Hematopoietic multipotent progenitor cell treated with erythropoietin and hydrocortisone succinate and interleukin-3 and kit ligand, for 6 days (in vitro differentiated cells): ENCODE measurements at regions not wholly inside any gene's neighbourhood (a gene's known extent, or its start where the extent isn't known, plus 50 kb on each side); places are given as distances from the start of the nearest gene placed in this dataset.
"Not testable (repeated sequence)": the region's sequence is repeated elsewhere in the genome, so short reads cannot be mapped to it uniquely, and the experiment has no call there.

Experiments
- DNase-seq: peaks from one replicate; pipeline ENCODE4 v3.0.0-alpha.2; 2015

GRCh38 chr4:117700111-117700892 lies 334.0 kb upstream of the NDST3 start:
- peak; percentile 38 for DNase-seq

DNA sequence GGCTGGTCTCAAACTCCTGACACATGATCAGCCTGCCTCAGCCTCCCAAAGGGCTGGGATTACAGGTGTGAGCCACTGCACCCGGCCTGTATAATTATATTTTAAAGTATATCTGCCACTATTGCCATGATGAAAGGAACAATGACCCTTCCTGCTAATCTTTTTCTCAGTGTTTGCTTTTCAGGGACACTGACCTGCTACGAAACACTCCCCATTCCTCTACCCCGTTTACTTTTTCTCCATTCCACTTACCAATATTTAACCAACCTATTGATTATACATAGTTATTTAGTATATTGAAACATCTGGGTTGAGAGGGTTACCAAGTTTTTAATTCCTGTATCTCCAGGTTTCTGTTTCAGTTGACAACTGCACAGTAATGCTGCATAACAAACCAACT lies 331.9 kb upstream of the NDST3 start:
- no peak for DNase-seq

- no peak for DNase-seq
Measured at GRCh38 chr4:117704721-117705120, 329.6 kb upstream of the NDST3 start.

DNA sequence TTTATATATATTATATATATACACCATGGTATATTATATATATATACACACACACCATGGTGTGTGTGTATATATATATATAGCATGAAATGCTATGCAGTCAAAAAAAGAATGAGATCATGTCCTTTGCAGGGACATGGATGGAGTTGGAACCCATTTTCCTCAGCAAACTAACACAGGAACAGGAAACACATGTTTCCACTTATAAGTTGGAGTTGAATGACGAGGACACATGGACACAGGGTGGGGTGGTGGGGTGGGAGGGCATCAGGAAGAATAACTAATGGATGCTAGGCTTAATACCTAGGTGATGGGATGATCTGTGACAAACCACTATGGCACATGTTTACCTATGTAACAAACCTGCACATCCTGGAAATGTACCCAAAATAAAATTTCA lies 293.6 kb upstream of the NDST3 start:
- DNase-seq = no peak

DNA sequence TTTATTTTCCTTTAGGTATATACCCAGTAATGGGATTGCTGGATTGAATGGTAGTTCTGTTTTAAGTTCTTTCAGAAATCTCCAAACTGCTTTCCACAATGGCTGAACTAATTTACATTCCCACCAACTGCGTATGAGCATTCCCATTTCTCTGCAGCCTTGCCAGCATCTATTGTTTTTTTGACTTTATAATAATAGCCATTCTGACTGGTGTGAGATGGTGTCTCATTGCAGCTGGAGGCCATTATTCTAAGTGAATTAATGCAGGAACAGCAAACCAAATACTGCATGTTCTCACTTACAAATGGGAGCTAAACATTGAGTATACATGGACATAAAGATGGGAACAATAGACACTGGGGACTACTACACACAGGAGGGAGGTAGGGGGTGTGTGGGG lies 288.9 kb upstream of the NDST3 start:
- not testable (repeated sequence) for DNase-seq

DNA sequence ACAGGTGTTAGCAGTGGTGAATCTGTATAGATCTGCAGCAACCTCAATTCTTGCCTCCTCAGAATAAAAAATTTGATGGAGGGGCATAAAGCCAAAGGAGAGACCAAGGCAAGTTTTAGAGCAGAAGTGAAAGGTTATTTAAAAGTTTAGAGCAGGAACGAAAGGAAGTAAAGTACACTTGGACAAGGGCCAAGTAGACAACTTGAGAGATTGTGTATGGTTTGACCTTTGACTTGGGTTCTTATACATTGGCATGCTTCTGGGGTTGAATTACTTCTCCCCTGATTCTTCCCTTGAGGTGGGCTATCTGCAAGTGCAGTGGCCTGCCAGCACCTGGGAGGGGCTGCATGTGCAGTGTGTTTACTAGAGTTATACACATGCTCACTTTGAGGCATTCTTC lies 278.8 kb upstream of the NDST3 start:
- no peak for DNase-seq

GRCh38 chr4:117768610-117769009 lies 265.7 kb upstream of the NDST3 start:
- DNase-seq = no peak

- no peak for DNase-seq
Measured at GRCh38 chr4:117770269-117771102, 263.8 kb upstream of the NDST3 start.

DNA sequence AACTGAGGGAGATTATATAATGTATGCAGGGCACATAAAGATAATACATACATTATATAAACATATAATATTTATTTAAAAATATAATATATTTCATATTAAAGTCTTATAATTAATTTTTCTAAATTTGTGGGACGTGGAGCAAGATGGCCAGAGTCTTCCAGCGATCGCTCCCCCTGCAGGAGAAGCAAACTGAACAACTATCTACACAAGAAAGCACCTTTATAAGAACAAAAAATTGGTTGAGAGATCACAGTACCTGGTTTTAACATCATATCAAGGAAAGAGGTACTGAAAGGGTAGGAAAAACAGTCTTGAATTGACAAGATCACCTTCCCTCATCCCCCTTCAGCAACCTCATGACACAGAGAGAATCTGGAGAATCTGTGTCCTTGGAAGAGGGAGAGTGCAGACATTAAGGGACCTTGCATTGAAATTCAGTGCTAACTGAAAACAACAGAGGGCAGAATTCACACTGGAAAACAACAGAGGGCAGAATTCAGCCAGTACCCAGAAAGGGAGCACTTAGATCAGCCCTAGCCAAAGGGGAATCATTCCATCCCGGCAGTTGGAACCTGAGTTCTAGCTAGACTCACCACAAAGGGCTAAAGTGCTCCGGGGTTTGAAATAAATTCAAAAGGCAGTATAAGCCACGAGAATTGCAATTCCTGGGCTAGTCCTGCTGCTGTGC lies 262.5 kb upstream of the NDST3 start:
- no peak for DNase-seq

DNA sequence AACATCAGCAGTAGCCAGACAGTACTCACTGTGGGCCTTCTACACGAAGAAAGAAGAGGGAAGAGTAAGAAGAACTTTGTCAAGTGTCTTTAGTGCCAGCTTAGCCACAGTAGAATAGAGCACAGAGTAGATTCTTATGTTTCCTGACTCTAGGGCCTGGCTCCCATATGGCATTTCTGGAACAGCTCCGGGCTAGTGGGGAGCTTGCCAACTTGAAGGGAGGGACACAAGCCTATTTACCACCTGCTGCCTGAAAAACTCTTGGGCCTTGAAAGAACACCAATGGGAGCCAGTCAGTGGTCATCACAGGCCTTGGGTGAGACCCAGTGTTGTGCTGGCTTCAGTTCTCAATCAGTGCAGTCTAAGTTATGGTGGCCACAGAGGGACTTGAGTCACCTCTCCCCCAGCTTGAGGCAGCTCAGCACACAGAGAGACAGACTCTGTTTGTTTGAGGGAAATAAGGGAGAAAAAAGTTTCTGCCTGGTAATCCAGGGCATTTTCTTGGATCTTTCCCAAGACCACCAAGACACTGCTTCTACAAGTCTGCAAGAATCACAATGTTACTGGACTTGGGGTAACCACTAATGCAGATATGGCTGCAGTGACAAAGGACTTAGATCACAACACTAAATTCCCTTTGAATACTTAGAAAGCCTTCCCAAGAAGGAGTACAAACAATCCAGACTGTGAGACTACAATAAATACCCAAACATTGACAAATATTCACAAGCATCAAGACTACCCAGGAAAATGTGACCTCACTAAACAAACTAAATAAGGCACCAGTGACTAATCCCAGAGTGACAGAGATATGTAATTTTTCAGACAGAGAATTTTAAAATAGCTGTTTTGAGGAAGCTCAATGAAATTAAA lies 261.0 kb upstream of the NDST3 start:
- no peak for DNase-seq

- no peak for DNase-seq
Measured at GRCh38 chr4:117777721-117778120, 256.6 kb upstream of the NDST3 start.

DNA sequence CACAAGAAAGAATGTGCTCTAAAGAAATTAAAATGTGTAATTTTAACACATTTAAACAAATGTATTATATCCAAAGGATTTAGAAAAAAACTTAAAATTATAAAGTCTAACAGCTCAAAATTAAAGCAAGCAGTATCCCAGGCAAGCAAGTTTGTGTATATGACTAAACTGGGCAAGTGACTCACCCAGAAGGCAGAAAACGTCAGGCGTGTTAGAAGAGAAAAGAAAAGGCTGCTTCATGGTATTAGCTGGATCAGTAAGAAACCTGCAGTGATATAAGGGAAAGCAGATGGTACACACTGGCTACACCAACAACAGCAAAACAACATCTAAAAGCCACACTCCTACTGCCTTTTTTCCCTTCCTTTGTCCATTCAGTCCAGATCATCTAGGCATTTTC lies 250.6 kb upstream of the NDST3 start:
- DNase-seq = no peak

GRCh38 chr4:117784266-117784665 lies 250.0 kb upstream of the NDST3 start:
- DNase-seq = no peak

DNA sequence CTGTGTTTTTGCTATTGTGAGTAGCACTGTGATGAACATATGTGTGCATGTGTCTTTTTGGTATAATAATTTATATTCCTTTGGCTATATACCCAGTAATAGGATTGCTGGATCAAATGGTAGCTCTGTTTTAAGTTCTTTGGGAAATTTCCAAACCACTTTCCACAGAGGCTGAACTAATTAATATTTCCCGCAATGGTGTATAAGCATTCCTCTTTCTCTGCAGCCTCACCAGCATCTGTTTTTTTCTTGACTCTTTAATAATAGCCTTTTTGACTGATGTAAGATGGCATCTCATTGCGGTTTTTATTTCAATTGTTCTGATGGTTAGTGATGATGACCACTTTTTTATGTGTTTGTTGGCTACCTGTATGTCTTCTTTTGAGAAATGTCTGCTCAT lies 247.7 kb upstream of the NDST3 start:
- no peak for DNase-seq

DNA sequence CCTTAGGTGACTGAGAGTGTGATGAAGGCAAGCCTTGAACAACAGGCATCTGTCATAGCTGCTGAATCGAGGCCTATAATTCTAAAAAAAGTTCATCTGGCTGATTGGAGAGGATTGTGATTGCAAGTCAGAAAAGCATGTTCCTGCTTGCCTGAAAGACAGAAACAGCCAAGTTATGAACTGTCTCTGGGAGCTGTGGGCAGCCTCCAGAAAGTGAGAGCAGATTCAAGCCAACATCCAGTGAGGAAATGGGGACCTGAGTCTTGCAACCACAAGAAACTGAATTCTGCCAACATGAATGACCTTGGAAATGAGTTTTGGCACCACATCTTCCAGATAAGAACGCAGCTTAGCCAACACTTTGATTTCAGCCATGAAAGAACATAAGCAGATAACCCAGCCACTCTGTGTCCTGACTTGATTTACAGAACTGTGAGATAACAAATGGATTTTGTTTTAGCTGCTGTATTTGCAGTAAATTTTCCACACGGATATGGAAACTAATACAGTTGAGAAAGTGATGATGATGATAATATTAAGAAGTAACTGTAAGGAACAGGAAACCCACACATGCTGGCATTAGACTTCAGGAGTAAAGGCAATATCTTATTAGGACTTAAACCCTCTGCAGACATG lies 240.3 kb upstream of the NDST3 start:
- DNase-seq = no peak

DNA sequence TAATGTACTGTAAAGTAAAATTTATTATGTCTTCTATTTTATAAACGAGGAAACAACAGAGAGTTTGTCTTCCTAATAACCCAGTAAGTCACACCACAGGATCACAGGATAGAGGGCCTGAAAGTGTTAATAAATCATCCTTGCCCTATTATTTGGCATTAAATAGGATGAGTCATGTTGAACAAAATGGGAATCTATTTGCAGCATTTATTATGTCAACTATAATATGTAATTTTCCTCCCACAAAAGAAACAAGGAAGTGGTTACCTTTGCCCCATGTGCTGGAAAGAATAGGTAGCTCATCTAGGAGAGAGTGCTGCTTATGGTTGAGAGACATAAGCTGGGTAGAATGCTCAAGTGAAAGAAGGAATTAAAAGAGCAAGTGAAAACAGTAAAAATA lies 237.6 kb upstream of the NDST3 start:
- DNase-seq = no peak

GRCh38 chr4:117800636-117801035 lies 233.7 kb upstream of the NDST3 start:
- DNase-seq = no peak

DNA sequence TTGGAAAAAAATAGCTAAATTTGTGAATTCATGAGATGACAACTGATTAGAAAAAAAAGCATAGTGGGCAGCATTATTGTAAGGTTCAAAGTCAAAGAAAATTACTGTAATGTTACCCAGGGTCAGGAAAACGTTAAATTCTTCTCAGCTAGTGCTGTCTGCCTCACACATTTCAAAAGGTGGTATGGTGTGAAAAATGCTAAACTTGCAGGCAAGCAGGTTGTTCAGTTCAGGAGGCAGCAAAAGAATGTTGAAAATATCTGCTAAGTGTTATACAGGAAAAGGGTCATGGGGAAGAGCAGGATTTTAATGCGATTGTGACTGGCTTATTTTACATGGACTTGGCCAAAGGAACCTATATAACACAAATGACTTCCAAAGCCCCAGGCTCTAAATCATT lies 232.5 kb upstream of the NDST3 start:
- no peak for DNase-seq

DNA sequence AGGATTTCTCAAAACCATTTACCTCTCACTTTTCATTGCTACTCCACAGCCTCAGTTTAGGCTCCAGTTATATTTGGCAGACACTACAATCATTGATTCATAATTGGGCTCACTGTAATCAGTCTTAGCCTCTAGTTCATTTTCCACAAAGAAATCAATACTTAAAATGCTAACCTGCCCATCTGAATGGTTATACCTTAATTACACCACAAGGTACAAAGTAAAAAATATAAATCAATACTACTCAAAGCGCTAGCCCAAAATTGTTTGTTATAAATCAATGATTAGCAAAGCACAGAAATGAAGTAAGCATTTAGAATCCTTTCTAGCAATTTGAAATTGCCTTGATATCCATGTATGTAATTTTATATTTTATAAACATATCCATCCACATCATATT lies 222.6 kb upstream of the NDST3 start:
- no peak for DNase-seq

DNA sequence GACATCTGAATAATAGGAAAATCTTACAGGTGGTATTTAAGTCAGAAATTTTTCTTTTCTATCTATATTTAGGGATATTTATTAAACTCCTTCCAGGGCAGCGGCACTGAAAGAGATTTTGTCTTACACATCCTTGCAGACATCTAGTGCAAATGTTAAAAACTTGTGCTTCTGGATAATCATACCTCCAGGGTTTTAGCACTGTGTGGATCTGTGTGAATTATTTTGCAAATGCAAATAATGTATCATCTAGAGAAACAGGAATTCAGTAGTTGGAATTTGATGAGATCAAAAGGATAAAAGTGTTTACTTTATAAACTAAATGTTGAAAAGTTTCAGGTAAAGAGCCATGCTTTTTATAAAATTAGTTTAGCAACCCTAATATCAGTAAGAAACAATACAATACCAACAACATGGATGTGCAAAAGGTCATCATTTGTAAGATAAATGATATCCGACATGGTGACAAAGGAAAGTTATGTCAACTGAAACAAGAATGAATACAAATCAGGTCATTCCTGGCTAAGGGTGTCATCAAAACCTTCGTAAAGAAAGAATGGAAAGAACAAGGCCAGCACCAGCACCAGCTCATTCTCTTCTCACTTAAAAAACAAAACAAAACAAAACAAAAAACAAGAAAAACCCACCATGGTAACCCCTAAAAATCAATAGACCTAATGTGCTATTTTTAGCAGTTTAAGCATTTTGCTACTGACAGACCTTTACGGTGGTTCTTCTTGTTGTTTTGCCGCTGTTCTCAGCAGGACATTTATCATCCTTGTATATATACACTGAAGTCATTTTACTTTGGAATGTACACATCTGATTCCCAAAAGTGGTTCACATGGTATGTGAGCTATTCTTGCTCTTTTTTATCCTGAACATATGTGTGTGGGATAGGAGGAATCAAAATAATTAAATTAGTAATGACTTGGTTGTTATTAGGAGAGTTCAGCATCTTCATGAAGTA lies 219.7 kb upstream of the NDST3 start:
- no peak for DNase-seq

- DNase-seq = no peak
Measured at GRCh38 chr4:117817301-117817700, 217.0 kb upstream of the NDST3 start.
